ENCODE measurements at regions not wholly inside any gene's neighbourhood (a gene's known extent, or its start where the extent isn't known, plus 50 kb on each side); places are given as distances from the start of the nearest gene placed in this dataset.
"Not testable (repeated sequence)": the region's sequence is repeated elsewhere in the genome, so short reads cannot be mapped to it uniquely, and the experiment has no call there.

- no peak for DNase-seq
- no CpG with 5 or more reads among the region's 3 CpGs for WGBS (ENCODE audit: insufficient coverage)
- Histone ChIP-seq H3K4me1 (ENCODE audit: control insufficient read depth, insufficient read depth, low read length) (no peaks in the 10 kb centered on the region), H3K27ac (ENCODE audit: low read length) (no peak overlapping the region), H3K4me3 (ENCODE audit: low read length) (no peak overlapping the region), H3K27me3 (ENCODE audit: control insufficient read depth, insufficient read depth, low read length) (no peaks in the 10 kb centered on the region), H3K36me3 (ENCODE audit: control insufficient read depth, insufficient read depth, low read length) (no peaks in the 10 kb centered on the region), H3K9me3 (replicated peaks; ENCODE audit: control insufficient read depth, low read depth, low read length) (no peaks in the 10 kb centered on the region)
Observed at GRCh38 chr1:70827030-70827429, 220.6 kb downstream of the PTGER3 start.

GRCh38 chr1:70828177-70828576 is 219.4 kb downstream of the PTGER3 start:
- no peaks in the 10 kb centered on the region for H3K36me3 ChIP-seq (ENCODE audit: control insufficient read depth, insufficient read depth, low read length)
- H3K4me3 ChIP-seq (ENCODE audit: low read length) = no peak overlapping the region
- WGBS (ENCODE audit: insufficient coverage) = no CpG with 5 or more reads among the region's 1 CpG
- no peaks in the 10 kb centered on the region for H3K9me3 ChIP-seq (replicated peaks; ENCODE audit: control insufficient read depth, low read depth, low read length)
- no peaks in the 10 kb centered on the region for H3K4me1 ChIP-seq (ENCODE audit: control insufficient read depth, insufficient read depth, low read length)
- no peak for DNase-seq
- H3K27me3 ChIP-seq (ENCODE audit: control insufficient read depth, insufficient read depth, low read length) = no peaks in the 10 kb centered on the region
- no peak overlapping the region for H3K27ac ChIP-seq (ENCODE audit: low read length)

- H3K27me3 ChIP-seq (ENCODE audit: control insufficient read depth, insufficient read depth, low read length); H3K27ac ChIP-seq (ENCODE audit: low read length); H3K9me3 ChIP-seq (replicated peaks; ENCODE audit: control insufficient read depth, low read depth, low read length); H3K4me3 ChIP-seq (ENCODE audit: low read length); H3K4me1 ChIP-seq (ENCODE audit: control insufficient read depth, insufficient read depth, low read length); H3K36me3 ChIP-seq (ENCODE audit: control insufficient read depth, insufficient read depth, low read length); DNase-seq: not testable (repeated sequence)
- no CpG with 5 or more reads among the region's 2 CpGs for WGBS (ENCODE audit: insufficient coverage)
Observed at GRCh38 chr1:70834365-70834764, 213.3 kb downstream of the PTGER3 start.

GRCh38 chr1:70836456-70836855 is 211.2 kb downstream of the PTGER3 start:
- Histone ChIP-seq H3K36me3 (ENCODE audit: control insufficient read depth, insufficient read depth, low read length) (no peaks in the 10 kb centered on the region), H3K9me3 (replicated peaks; ENCODE audit: control insufficient read depth, low read depth, low read length) (no peaks in the 10 kb centered on the region), H3K27ac (ENCODE audit: low read length) (no peak overlapping the region), H3K4me3 (ENCODE audit: low read length) (no peak overlapping the region), H3K4me1 (ENCODE audit: control insufficient read depth, insufficient read depth, low read length) (no peaks in the 10 kb centered on the region), H3K27me3 (ENCODE audit: control insufficient read depth, insufficient read depth, low read length) (no peaks in the 10 kb centered on the region)
- no peak for DNase-seq
- WGBS (ENCODE audit: insufficient coverage) = no CpG with 5 or more reads among the region's 1 CpG

- DNase-seq = no peak
- WGBS (ENCODE audit: insufficient coverage) = no CpG with 5 or more reads among the region's 3 CpGs
- no peaks in the 10 kb centered on the region for H3K4me1 ChIP-seq (ENCODE audit: control insufficient read depth, insufficient read depth, low read length)
Observed at GRCh38 chr1:70840260-70840953, 207.2 kb downstream of the PTGER3 start.

GRCh38 chr1:70842562-70842961 is 205.1 kb downstream of the PTGER3 start:
- no peaks in the 10 kb centered on the region for H3K9me3 ChIP-seq (replicated peaks; ENCODE audit: control insufficient read depth, low read depth, low read length)
- no peaks in the 10 kb centered on the region for H3K4me1 ChIP-seq (ENCODE audit: control insufficient read depth, insufficient read depth, low read length)
- no CpG with 5 or more reads among the region's 1 CpG for WGBS (ENCODE audit: insufficient coverage)
- H3K36me3 ChIP-seq (ENCODE audit: control insufficient read depth, insufficient read depth, low read length) = no peaks in the 10 kb centered on the region
- no peak overlapping the region for H3K4me3 ChIP-seq (ENCODE audit: low read length)
- no peak for DNase-seq
- H3K27me3 ChIP-seq (ENCODE audit: control insufficient read depth, insufficient read depth, low read length) = no peaks in the 10 kb centered on the region
- H3K27ac ChIP-seq (ENCODE audit: low read length) = no peak overlapping the region

More at GRCh38 chr1:70840260-70840953, 207.2 kb downstream of the PTGER3 start:
- Histone ChIP-seq H3K27ac (ENCODE audit: low read length) (no peak overlapping the region), H3K27me3 (ENCODE audit: control insufficient read depth, insufficient read depth, low read length) (no peaks in the 10 kb centered on the region), H3K9me3 (replicated peaks; ENCODE audit: control insufficient read depth, low read depth, low read length) (no peaks in the 10 kb centered on the region), H3K36me3 (ENCODE audit: control insufficient read depth, insufficient read depth, low read length) (no peaks in the 10 kb centered on the region), H3K4me3 (ENCODE audit: low read length) (no peak overlapping the region)

- no peak for DNase-seq
- H3K36me3 ChIP-seq (ENCODE audit: control insufficient read depth, insufficient read depth, low read length) = no peaks in the 10 kb centered on the region
- WGBS (ENCODE audit: insufficient coverage) = no CpG with 5 or more reads among the region's 1 CpG
- no peaks in the 10 kb centered on the region for H3K27me3 ChIP-seq (ENCODE audit: control insufficient read depth, insufficient read depth, low read length)
- no peak overlapping the region for H3K4me3 ChIP-seq (ENCODE audit: low read length)
- no peaks in the 10 kb centered on the region for H3K9me3 ChIP-seq (replicated peaks; ENCODE audit: control insufficient read depth, low read depth, low read length)
- H3K27ac ChIP-seq (ENCODE audit: low read length) = no peak overlapping the region
- H3K4me1 ChIP-seq (ENCODE audit: control insufficient read depth, insufficient read depth, low read length) = no peaks in the 10 kb centered on the region
Observed at GRCh38 chr1:70843452-70843851, 204.2 kb downstream of the PTGER3 start.

GRCh38 chr1:70847013-70847412 is 200.6 kb downstream of the PTGER3 start:
- no peaks in the 10 kb centered on the region for H3K27me3 ChIP-seq (ENCODE audit: control insufficient read depth, insufficient read depth, low read length)
- no peak for DNase-seq

GRCh38 chr1:70855203-70855602 is 192.4 kb downstream of the PTGER3 start:
- Histone ChIP-seq H3K4me1 (ENCODE audit: control insufficient read depth, insufficient read depth, low read length) (no peaks in the 10 kb centered on the region), H3K9me3 (replicated peaks; ENCODE audit: control insufficient read depth, low read depth, low read length) (no peaks in the 10 kb centered on the region), H3K27ac (ENCODE audit: low read length) (no peak overlapping the region), H3K27me3 (ENCODE audit: control insufficient read depth, insufficient read depth, low read length) (no peaks in the 10 kb centered on the region), H3K36me3 (ENCODE audit: control insufficient read depth, insufficient read depth, low read length) (no peaks in the 10 kb centered on the region), H3K4me3 (ENCODE audit: low read length) (no peak overlapping the region)
- DNase-seq = no peak
- no CpG with 5 or more reads among the region's 5 CpGs for WGBS (ENCODE audit: insufficient coverage)

More at GRCh38 chr1:70847013-70847412, 200.6 kb downstream of the PTGER3 start:
- no peaks in the 10 kb centered on the region for H3K4me1 ChIP-seq (ENCODE audit: control insufficient read depth, insufficient read depth, low read length)
- H3K9me3 ChIP-seq (replicated peaks; ENCODE audit: control insufficient read depth, low read depth, low read length) = no peaks in the 10 kb centered on the region
- H3K4me3 ChIP-seq (ENCODE audit: low read length) = no peak overlapping the region
- H3K27ac ChIP-seq (ENCODE audit: low read length) = no peak overlapping the region
- H3K36me3 ChIP-seq (ENCODE audit: control insufficient read depth, insufficient read depth, low read length) = no peaks in the 10 kb centered on the region

GRCh38 chr1:70856201-70856600 is 191.4 kb downstream of the PTGER3 start:
- no peaks in the 10 kb centered on the region for H3K9me3 ChIP-seq (replicated peaks; ENCODE audit: control insufficient read depth, low read depth, low read length)
- DNase-seq = no peak
- no peaks in the 10 kb centered on the region for H3K36me3 ChIP-seq (ENCODE audit: control insufficient read depth, insufficient read depth, low read length)
- H3K4me3 ChIP-seq (ENCODE audit: low read length) = no peak overlapping the region
- no peak overlapping the region for H3K27ac ChIP-seq (ENCODE audit: low read length)
- no peaks in the 10 kb centered on the region for H3K27me3 ChIP-seq (ENCODE audit: control insufficient read depth, insufficient read depth, low read length)
- 100% methylated on average over 1 of the region's 2 CpGs for WGBS (ENCODE audit: insufficient coverage)
- no peaks in the 10 kb centered on the region for H3K4me1 ChIP-seq (ENCODE audit: control insufficient read depth, insufficient read depth, low read length)

- Histone ChIP-seq H3K27ac (ENCODE audit: low read length) (no peak overlapping the region), H3K4me1 (ENCODE audit: control insufficient read depth, insufficient read depth, low read length) (no peaks in the 10 kb centered on the region), H3K4me3 (ENCODE audit: low read length) (no peak overlapping the region), H3K9me3 (replicated peaks; ENCODE audit: control insufficient read depth, low read depth, low read length) (no peaks in the 10 kb centered on the region), H3K27me3 (ENCODE audit: control insufficient read depth, insufficient read depth, low read length) (no peaks in the 10 kb centered on the region), H3K36me3 (ENCODE audit: control insufficient read depth, insufficient read depth, low read length) (no peaks in the 10 kb centered on the region)
- WGBS (ENCODE audit: insufficient coverage) = no CpG with 5 or more reads among the region's 1 CpG
- DNase-seq = no peak
Observed at GRCh38 chr1:70863239-70863638, 184.4 kb downstream of the PTGER3 start.
